ENCODE measurements at regions not wholly inside any gene's neighbourhood (a gene's known extent, or its start where the extent isn't known, plus 50 kb on each side); places are given as distances from the start of the nearest gene placed in this dataset.
"Not testable (repeated sequence)": the region's sequence is repeated elsewhere in the genome, so short reads cannot be mapped to it uniquely, and the experiment has no call there.

DNA sequence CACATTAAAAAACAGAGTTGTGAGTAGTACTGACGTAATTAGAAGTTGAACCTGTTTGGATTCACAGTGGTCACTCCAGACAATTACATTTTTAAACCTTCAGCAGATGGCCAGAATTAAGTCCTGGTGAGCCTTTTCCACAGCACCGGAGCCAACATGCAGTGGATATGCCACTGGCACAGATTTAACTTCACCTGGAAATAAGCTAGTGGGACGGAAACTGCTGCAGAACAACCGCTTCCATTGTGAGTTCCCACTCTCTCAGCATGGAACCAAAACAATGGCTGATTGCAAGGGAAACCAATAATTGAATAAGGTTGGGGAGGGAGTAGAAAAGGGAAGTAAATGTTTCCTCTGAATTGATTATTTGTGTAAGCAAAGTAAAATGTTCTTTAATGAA, 515.1 kb downstream of the STK39 start:
- TF ChIP-seq, protein P1, sequence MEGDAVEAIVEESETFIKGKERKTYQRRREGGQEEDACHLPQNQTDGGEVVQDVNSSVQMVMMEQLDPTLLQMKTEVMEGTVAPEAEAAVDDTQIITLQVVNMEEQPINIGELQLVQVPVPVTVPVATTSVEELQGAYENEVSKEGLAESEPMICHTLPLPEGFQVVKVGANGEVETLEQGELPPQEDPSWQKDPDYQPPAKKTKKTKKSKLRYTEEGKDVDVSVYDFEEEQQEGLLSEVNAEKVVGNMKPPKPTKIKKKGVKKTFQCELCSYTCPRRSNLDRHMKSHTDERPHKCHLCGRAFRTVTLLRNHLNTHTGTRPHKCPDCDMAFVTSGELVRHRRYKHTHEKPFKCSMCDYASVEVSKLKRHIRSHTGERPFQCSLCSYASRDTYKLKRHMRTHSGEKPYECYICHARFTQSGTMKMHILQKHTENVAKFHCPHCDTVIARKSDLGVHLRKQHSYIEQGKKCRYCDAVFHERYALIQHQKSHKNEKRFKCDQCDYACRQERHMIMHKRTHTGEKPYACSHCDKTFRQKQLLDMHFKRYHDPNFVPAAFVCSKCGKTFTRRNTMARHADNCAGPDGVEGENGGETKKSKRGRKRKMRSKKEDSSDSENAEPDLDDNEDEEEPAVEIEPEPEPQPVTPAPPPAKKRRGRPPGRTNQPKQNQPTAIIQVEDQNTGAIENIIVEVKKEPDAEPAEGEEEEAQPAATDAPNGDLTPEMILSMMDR (conservative IDR thresholded peaks at IDR 0.05; ENCODE audit: low read length) = no peak
- H3K4me3 ChIP-seq (ENCODE audit: low read length) = no peak overlapping the region
- DNase-seq (ENCODE audit: low read depth) = no peak

DNA sequence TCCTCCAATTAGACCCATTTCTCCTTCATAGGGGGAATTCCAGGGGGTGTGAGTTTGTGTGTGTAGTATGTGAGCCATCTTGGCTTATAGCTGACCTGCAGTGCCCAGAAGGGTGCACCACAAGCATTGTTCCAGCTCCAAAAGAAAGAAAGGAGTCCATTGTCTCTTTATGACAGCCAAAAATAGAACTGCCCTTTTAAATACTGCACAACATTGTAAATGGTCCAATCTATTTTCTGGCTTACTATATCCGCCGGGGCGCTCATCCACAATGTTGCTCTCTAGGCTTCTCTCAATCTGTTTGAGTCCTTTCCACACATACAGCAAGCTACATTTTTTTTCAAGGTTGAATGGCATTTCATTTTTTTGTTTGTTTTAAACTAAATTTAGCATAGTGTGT, 517.5 kb downstream of the STK39 start:
- no peak for DNase-seq (ENCODE audit: low read depth)
- H3K4me3 ChIP-seq (ENCODE audit: low read length) = no peak overlapping the region
- TF ChIP-seq, protein P1 (conservative IDR thresholded peaks at IDR 0.05; ENCODE audit: low read length) = no peak

DNA sequence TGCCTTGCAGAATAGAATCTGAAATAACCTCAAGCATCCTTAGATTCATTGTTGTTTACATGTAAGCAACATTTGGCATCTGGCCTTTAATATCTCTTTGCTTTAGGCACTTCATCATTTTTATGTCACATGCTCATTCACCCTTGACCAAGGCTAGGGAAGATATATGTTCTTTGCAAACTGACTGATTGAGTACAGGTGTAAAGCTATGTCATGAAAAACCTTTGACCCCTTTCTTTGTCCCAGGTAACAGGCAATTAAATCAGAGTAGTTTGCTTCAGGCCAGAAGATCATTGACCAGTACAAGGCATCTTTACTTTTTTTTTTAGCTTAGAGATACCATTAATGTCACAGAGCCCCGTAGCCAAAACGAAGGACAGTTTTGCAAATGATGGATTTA, 520.6 kb downstream of the STK39 start:
- no peak overlapping the region for H3K4me3 ChIP-seq (ENCODE audit: low read length)
- DNase-seq (ENCODE audit: low read depth) = no peak
- TF ChIP-seq, protein P1 (conservative IDR thresholded peaks at IDR 0.05; ENCODE audit: low read length) = no peak

- no peak overlapping the region for H3K4me3 ChIP-seq (ENCODE audit: low read length)
- DNase-seq (ENCODE audit: low read depth) = no peak
- TF ChIP-seq, protein P1 (conservative IDR thresholded peaks at IDR 0.05; ENCODE audit: low read length) = no peak
Measured at GRCh38 chr2:167721593-167721992, 525.8 kb downstream of the STK39 start.

DNA sequence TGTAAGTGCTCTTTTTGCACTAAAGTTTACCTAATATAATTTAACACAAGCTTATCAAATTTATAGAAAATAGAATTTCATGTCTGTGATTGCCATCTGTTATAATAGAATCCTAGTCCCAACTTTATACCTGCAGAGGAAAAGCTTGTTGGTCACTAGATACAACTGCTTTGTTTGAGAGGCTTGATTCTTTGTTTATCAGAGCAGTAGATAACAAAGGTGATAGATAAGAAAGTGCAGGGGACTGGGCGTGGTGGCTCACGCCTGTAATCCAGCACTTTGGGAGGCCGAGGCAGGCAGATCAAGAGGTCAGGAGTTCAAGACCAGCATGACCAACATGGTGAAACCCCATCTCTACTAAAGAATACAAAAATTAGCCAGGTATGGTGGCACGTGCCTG, 528.0 kb downstream of the STK39 start:
- no peak overlapping the region for H3K4me3 ChIP-seq (ENCODE audit: low read length)

DNA sequence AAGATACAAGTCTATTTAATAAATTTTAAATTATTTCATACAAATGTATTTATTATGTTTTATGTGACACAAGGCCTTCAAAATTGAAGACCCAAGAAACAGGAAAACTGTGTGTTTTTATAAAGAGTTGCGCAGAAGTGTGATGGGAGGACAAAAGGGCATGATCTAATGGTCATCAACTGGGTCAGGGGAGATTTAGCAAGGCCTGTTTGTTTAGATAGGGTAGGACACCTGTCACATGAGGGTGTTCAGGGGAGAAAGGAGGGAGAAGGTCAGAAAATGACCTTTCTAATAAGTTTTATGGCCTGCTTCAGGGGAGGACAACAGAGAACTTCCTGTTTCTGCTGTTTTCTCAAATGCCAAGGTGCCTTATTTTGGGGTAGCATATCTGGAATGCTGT, 528.8 kb downstream of the STK39 start:
- DNase-seq (ENCODE audit: low read depth) = no peak
- TF ChIP-seq, protein P1 (conservative IDR thresholded peaks at IDR 0.05; ENCODE audit: low read length) = no peak
- no peak overlapping the region for H3K4me3 ChIP-seq (ENCODE audit: low read length)

More for the DNA sequence above, 528.0 kb downstream of the STK39 start:
- TF ChIP-seq, protein P1 (conservative IDR thresholded peaks at IDR 0.05; ENCODE audit: low read length) = no peak
- DNase-seq (ENCODE audit: low read depth) = no peak

GRCh38 chr2:167715932-167716331, 531.5 kb downstream of the STK39 start:
- TF ChIP-seq, protein P1 (conservative IDR thresholded peaks at IDR 0.05; ENCODE audit: low read length) = no peak
- DNase-seq (ENCODE audit: low read depth) = no peak
- no peak overlapping the region for H3K4me3 ChIP-seq (ENCODE audit: low read length)

- not testable (repeated sequence) for H3K4me3 ChIP-seq (ENCODE audit: low read length); DNase-seq (ENCODE audit: low read depth)
Measured at GRCh38 chr2:167715498-167715897, 531.9 kb downstream of the STK39 start.

Measured in AG10803 (cell line).